GM12891 (cell line): ENCODE measurements at regions not wholly inside any gene's neighbourhood (a gene's known extent, or its start where the extent isn't known, plus 50 kb on each side); places are given as distances from the start of the nearest gene placed in this dataset.

Experiments used
- POLR2A ChIP-seq: IDR thresholded peaks from 2 replicates; pipeline ENCODE4 v1.6.1; 2011; ENCODE audit warnings: low read depth, low read length, control low read depth
- POLR2AphosphoS5 ChIP-seq: IDR thresholded peaks from 2 replicates; pipeline ENCODE4 v1.6.1; 2011; ENCODE audit warnings: low read depth, low read length, control low read depth

- TF ChIP-seq POLR2AphosphoS5 (no peak), POLR2A (no peak)
Observed at GRCh38 chr13:107730813-107731212, 484.5 kb downstream of the LIG4 start.
